Keratinocyte (primary cell): ENCODE measurements at regions not wholly inside any gene's neighbourhood (a gene's known extent, or its start where the extent isn't known, plus 50 kb on each side); places are given as distances from the start of the nearest gene placed in this dataset.
"Not testable (repeated sequence)": the region's sequence is repeated elsewhere in the genome, so short reads cannot be mapped to it uniquely, and the experiment has no call there.

Experiments
- DNase-seq: peaks from one replicate; pipeline ENCODE4 v3.0.0-alpha.2; 2011; ENCODE audit warnings: low read depth, missing footprints, low spot score
- FAIRE-seq: peaks from 2 replicates; lab custom pipeline; 2011; peaks lifted over from hg19 to GRCh38; lab: Jason Lieb, UNC
- H2AFZ ChIP-seq: 2 replicates; pipeline ENCODE4 v1.6.0; 2012; ENCODE audit warnings: low read length, control low read depth, inconsistent platforms; ENCODE audit not compliant: control insufficient read depth
- H3K27ac ChIP-seq: 2 replicates; pipeline ENCODE4 v1.5.1; 2011; ENCODE audit warnings: low read length; ENCODE audit not compliant: control insufficient read depth, insufficient read depth
- H3K27me3 ChIP-seq: 3 replicates; pipeline ENCODE4 v1.6.0; 2011; ENCODE audit warnings: low read length; ENCODE audit not compliant: control insufficient read depth, insufficient read depth; ENCODE audit errors: extremely low read depth
- H3K36me3 ChIP-seq, 2 experiments: 2 replicates in 1 of 2; 3 replicates in 1 of 2; pipeline ENCODE4 v1.5.1; 2011; ENCODE audit warnings: low read length in 2 of 2, mild to moderate bottlenecking in 1 of 2; ENCODE audit not compliant: control insufficient read depth in 2 of 2, insufficient read depth in 2 of 2; ENCODE audit errors: extremely low read depth in 1 of 2
- H3K4me1 ChIP-seq: 3 replicates; pipeline ENCODE4 v1.5.1; 2011; ENCODE audit warnings: low read length; ENCODE audit not compliant: control insufficient read depth, insufficient read depth; ENCODE audit errors: extremely low read depth
- H3K4me2 ChIP-seq: 3 replicates; pipeline ENCODE4 v1.6.0; 2011; ENCODE audit warnings: low read depth, low read length; ENCODE audit not compliant: control insufficient read depth, insufficient read depth; ENCODE audit errors: extremely low read depth
- H3K4me3 ChIP-seq, 3 experiments: fragments of 200-600 bp in 1 of 3; sonication (generic) in 1 of 3; 2 replicates in 2 of 3; 3 replicates in 1 of 3; pipeline ENCODE4 v1.5.1; 2011 to 2016; ENCODE audit warnings: low read length in 3 of 3, mild to moderate bottlenecking in 3 of 3, control low read depth in 2 of 3, inconsistent platforms in 1 of 3, low read depth in 1 of 3, mixed read lengths in 1 of 3, mixed run types in 1 of 3, moderate library complexity in 1 of 3; ENCODE audit not compliant: control insufficient read depth in 2 of 3, insufficient read depth in 2 of 3; ENCODE audit errors: extremely low read depth in 1 of 3
- H3K79me2 ChIP-seq: 2 replicates; pipeline ENCODE4 v1.6.0; 2012; ENCODE audit warnings: low read length; ENCODE audit not compliant: control insufficient read depth, insufficient read depth
- H3K9ac ChIP-seq: 3 replicates; pipeline ENCODE4 v1.6.0; 2011; ENCODE audit warnings: low read length; ENCODE audit not compliant: control insufficient read depth, insufficient read depth; ENCODE audit errors: extremely low read depth
- H3K9me1 ChIP-seq: 3 replicates; pipeline ENCODE4 v1.6.0; 2011; ENCODE audit warnings: low read length; ENCODE audit not compliant: control insufficient read depth, insufficient read depth; ENCODE audit errors: extremely low read depth
- H3K9me3 ChIP-seq: 2 replicates; pipeline ENCODE4 v1.5.1; 2012; ENCODE audit warnings: low read depth, low read length; ENCODE audit not compliant: control insufficient read depth
- H4K20me1 ChIP-seq: 3 replicates; pipeline ENCODE4 v1.6.0; 2011; ENCODE audit warnings: low read length; ENCODE audit not compliant: control insufficient read depth, insufficient read depth; ENCODE audit errors: extremely low read depth
- EZH2 ChIP-seq: IDR thresholded peaks from one replicate; pipeline ENCODE4 v1.6.1; 2012; ENCODE audit warnings: inconsistent platforms, mild to moderate bottlenecking, low read length, moderate library complexity
- dilution Hi-C: fragments of 300-500 bp; cut with MboI; formaldehyde crosslinking; loops from one replicate; pipeline ENCODE4 v1.7.0; 2020; ENCODE audit warnings: low sequenced_read_pairs; ENCODE audit not compliant: extremely low pct_ligation_motif_present
- TF ChIP-seq, protein P1 (sequence below), 3 experiments: IDR thresholded peaks in 1 of 3; conservative IDR thresholded peaks in 1 of 3; optimal IDR thresholded peaks in 1 of 3; 2 replicates in 2 of 3; 3 replicates in 1 of 3; pipeline versions ENCODE3 to v1.5.1; 2011; ENCODE audit warnings: low read length in 3 of 3, mild to moderate bottlenecking in 3 of 3, moderate library complexity in 2 of 3, control low read depth in 1 of 3, inconsistent platforms in 1 of 3; ENCODE audit not compliant: insufficient read depth in 2 of 3; ENCODE audit errors: extremely low read depth in 1 of 3

DNA sequence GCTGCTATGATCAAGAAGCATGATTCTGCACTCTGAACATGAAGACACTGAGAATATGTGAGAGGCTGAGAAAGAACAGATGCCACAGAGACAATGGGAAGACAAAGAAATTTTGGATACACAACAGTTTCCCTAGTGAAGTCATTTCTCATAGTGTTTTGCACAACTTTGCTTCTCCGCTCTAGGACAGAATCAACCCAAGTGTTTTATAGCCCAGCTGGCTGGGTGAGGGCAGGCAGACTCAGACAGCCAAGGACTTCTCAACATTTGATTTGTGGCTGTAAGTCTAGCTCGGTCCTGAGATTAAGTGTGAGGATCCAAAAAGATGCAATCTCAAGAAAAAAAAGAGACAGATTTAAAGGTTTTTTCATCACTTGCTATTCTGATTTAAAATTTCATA lies 536.5 kb upstream of the CRIM1 start:
- Histone ChIP-seq H3K79me2 (no peaks in the 10 kb centered on the region), H3K27me3 (no peaks in the 10 kb centered on the region), H3K27ac (no peak overlapping the region), H3K9me1 (no peaks in the 10 kb centered on the region), H4K20me1 (no peaks in the 10 kb centered on the region), H3K36me3 (no peaks in the 10 kb centered on the region), H3K9me3 (no peaks in the 10 kb centered on the region), H3K9ac (no peak overlapping the region), H2AFZ (no peak overlapping the region), H3K4me1 (no peaks in the 10 kb centered on the region), H3K4me2 (no peak overlapping the region), H3K4me3 (no peak overlapping the region)
- no peak for FAIRE-seq
- no peak for DNase-seq
- TF ChIP-seq EZH2: no peak
- TF ChIP-seq, protein P1, sequence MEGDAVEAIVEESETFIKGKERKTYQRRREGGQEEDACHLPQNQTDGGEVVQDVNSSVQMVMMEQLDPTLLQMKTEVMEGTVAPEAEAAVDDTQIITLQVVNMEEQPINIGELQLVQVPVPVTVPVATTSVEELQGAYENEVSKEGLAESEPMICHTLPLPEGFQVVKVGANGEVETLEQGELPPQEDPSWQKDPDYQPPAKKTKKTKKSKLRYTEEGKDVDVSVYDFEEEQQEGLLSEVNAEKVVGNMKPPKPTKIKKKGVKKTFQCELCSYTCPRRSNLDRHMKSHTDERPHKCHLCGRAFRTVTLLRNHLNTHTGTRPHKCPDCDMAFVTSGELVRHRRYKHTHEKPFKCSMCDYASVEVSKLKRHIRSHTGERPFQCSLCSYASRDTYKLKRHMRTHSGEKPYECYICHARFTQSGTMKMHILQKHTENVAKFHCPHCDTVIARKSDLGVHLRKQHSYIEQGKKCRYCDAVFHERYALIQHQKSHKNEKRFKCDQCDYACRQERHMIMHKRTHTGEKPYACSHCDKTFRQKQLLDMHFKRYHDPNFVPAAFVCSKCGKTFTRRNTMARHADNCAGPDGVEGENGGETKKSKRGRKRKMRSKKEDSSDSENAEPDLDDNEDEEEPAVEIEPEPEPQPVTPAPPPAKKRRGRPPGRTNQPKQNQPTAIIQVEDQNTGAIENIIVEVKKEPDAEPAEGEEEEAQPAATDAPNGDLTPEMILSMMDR (optimal IDR thresholded peaks at IDR 0.05 in 1 of 3, IDR thresholded peaks at IDR 0.05 in 1 of 3, conservative IDR thresholded peaks at IDR 0.05 in 1 of 3; ENCODE audit: extremely low read depth in 1 of 3, insufficient read depth in 2 of 3, low read length in 3 of 3): no peak
- dilution Hi-C loops: no loop called here

- H3K79me2 ChIP-seq, H3K4me1 ChIP-seq, H4K20me1 ChIP-seq, H3K9me3 ChIP-seq, H3K9me1 ChIP-seq, H3K36me3 ChIP-seq, H2AFZ ChIP-seq, H3K27ac ChIP-seq, H3K4me2 ChIP-seq, H3K9ac ChIP-seq, DNase-seq, dilution Hi-C loops, H3K27me3 ChIP-seq, FAIRE-seq, H3K4me3 ChIP-seq: not testable (repeated sequence)
Measured at GRCh38 chr2:35818359-35818758, 537.2 kb upstream of the CRIM1 start.

- H3K4me2 ChIP-seq, H3K27ac ChIP-seq, H4K20me1 ChIP-seq, DNase-seq, H3K9me1 ChIP-seq, H3K79me2 ChIP-seq, H3K4me3 ChIP-seq, FAIRE-seq, dilution Hi-C loops, H3K36me3 ChIP-seq, H3K9me3 ChIP-seq, H3K27me3 ChIP-seq, H3K4me1 ChIP-seq, H2AFZ ChIP-seq, H3K9ac ChIP-seq: not testable (repeated sequence)
Measured at GRCh38 chr2:35814597-35814996, 541.0 kb upstream of the CRIM1 start.
